HEK293T (cell line): ENCODE measurements at regions not wholly inside any gene's neighbourhood (a gene's known extent, or its start where the extent isn't known, plus 50 kb on each side); places are given as distances from the start of the nearest gene placed in this dataset.

ENCODE experiments used
- BHLHE40 ChIP-seq: fragments of 450-650 bp; IDR thresholded peaks from 2 replicates; pipeline ENCODE4 v1.6.1; 2016; ENCODE audit warnings: mild to moderate bottlenecking, moderate library complexity, borderline replicate concordance
- CTBP1 ChIP-seq: fragments of 450-650 bp; IDR thresholded peaks from 2 replicates; pipeline ENCODE4 v1.6.1; 2016; ENCODE audit warnings: borderline replicate concordance
- FOXA1 ChIP-seq: fragments of 450-650 bp; IDR thresholded peaks from 2 replicates; pipeline ENCODE4 v1.6.1; 2016; ENCODE audit warnings: mild to moderate bottlenecking
- FOXM1 ChIP-seq: fragments of 450-650 bp; IDR thresholded peaks from 2 replicates; pipeline ENCODE4 v1.6.1; 2017; ENCODE audit warnings: mild to moderate bottlenecking, borderline replicate concordance
- SP1 ChIP-seq: fragments of 450-650 bp; IDR thresholded peaks from 2 replicates; pipeline ENCODE4 v1.6.1; 2017
- SUZ12 ChIP-seq: fragments of 450-650 bp; IDR thresholded peaks from 2 replicates; pipeline ENCODE4 v1.6.1; 2016; ENCODE audit warnings: mild to moderate bottlenecking
- TARDBP ChIP-seq: fragments of 450-650 bp; IDR thresholded peaks from 2 replicates; pipeline ENCODE4 v1.6.1; 2016
- ZNF384 ChIP-seq: fragments of 450-650 bp; IDR thresholded peaks from 2 replicates; pipeline ENCODE4 v1.6.1; 2016

- TF ChIP-seq SUZ12: no peak
- no peak for TF ChIP-seq SP1
- no peak for TF ChIP-seq BHLHE40
- no peak for TF ChIP-seq FOXM1
- no peak for TF ChIP-seq ZNF384
- TF ChIP-seq CTBP1: no peak
- no peak for TF ChIP-seq FOXA1
- TF ChIP-seq TARDBP: no peak
These were observed 65.3 kb upstream of the LRFN5 start for GRCh38 chr14:41541333-41541732.
